HepG2 (cell line): ENCODE measurements at regions not wholly inside any gene's neighbourhood (a gene's known extent, or its start where the extent isn't known, plus 50 kb on each side); places are given as distances from the start of the nearest gene placed in this dataset.

Source experiments
- ATAC-seq: fragments of 200-7000 bp; cut with Tn5 transposase; 3 replicates; pipeline ENCODE4 v1.9.1; 2020; ENCODE audit warnings: mild to moderate bottlenecking, moderate library complexity
- BruUV-seq: library from RNA; stranded (reverse); fragments of 400-500 nt; replicated peaks from 2 replicates; lab custom pipeline; 2021; lab: Mats Ljungman, UMichigan
- CTCF ChIA-PET: fragments of 300-600 bp; formaldehyde crosslinking; extraction: SDS; loops from one replicate; lab custom pipeline; 2021; ENCODE audit warnings: low total read pairs, inconsistent platforms, low intra/inter-chr PET ratio; lab: Yijun Ruan, JAX
- POLR2A ChIA-PET: fragments of 350-600 bp; sonication (Branson Sonifier 250); formaldehyde crosslinking; loops from one replicate; lab custom pipeline; 2020; ENCODE audit warnings: antibody characterized with exemption, inconsistent platforms; lab: Yijun Ruan, JAX
- DNase-seq: peaks from one replicate; pipeline ENCODE4 v3.0.0-alpha.2; 2015; ENCODE audit warnings: low spot score
- FAIRE-seq: peaks from 3 replicates; lab custom pipeline; 2011; peaks lifted over from hg19 to GRCh38; lab: Jason Lieb, UNC
- H2AFZ ChIP-seq: one replicate; pipeline ENCODE4 v1.6.1; 2011; ENCODE audit warnings: low read length, inconsistent platforms
- H3K27ac ChIP-seq: fragments of 300-600 bp; 3 replicates; pipeline ENCODE4 v1.8.0; 2011; ENCODE audit warnings: mixed run types, mild to moderate bottlenecking, mixed read lengths, low read length, inconsistent platforms; ENCODE audit not compliant: insufficient read depth; ENCODE audit errors: extremely low read length
- H3K27me3 ChIP-seq, 2 experiments: fragments of 200-600 bp in 1 of 2; 2 replicates in 1 of 2; 3 replicates in 1 of 2; pipeline versions ENCODE4 v1.6.0 to v1.8.0; 2011; ENCODE audit warnings: low read length in 2 of 2, mild to moderate bottlenecking in 2 of 2, moderate library complexity in 2 of 2, inconsistent platforms in 1 of 2; ENCODE audit not compliant: insufficient read depth in 2 of 2, control insufficient read depth in 1 of 2
- H3K36me3 ChIP-seq, 2 experiments: fragments of 200-600 bp in 1 of 2; replicated peaks in 1 of 2; 2 replicates in 1 of 2; 3 replicates in 1 of 2; pipeline versions ENCODE4 v1.5.1 to v1.8.0; 2011; ENCODE audit warnings: low read length in 2 of 2, inconsistent platforms in 1 of 2; ENCODE audit not compliant: insufficient read depth in 2 of 2, control insufficient read depth in 1 of 2
- H3K4me1 ChIP-seq: 2 replicates; pipeline ENCODE4 v1.5.1; 2012; ENCODE audit warnings: low read length, inconsistent platforms; ENCODE audit not compliant: insufficient read depth
- H3K4me2 ChIP-seq: 2 replicates; pipeline ENCODE4 v1.6.0; 2011; ENCODE audit warnings: low read depth, low read length, inconsistent platforms
- H3K4me3 ChIP-seq, 3 experiments: fragments of 200-600 bp in 1 of 3; sonication (generic), shearing (Covaris generic) in 1 of 3; replicated peaks in 1 of 3; 2 replicates each; pipeline ENCODE4 v1.5.1; 2011 to 2016; ENCODE audit warnings: low read length in 3 of 3, inconsistent platforms in 2 of 3, low read depth in 2 of 3, mild to moderate bottlenecking in 2 of 3, control low read depth in 1 of 3, mixed read lengths in 1 of 3; ENCODE audit not compliant: insufficient read depth in 1 of 3
- H3K79me2 ChIP-seq: one replicate; pipeline ENCODE4 v1.6.1; 2011; ENCODE audit warnings: low read length, inconsistent platforms; ENCODE audit not compliant: insufficient read depth
- H3K9ac ChIP-seq: 2 replicates; pipeline ENCODE4 v1.6.0; 2011; ENCODE audit warnings: mild to moderate bottlenecking, low read depth, low read length, inconsistent platforms; ENCODE audit not compliant: insufficient read depth
- H3K9me3 ChIP-seq: 2 replicates; pipeline ENCODE4 v1.5.1; 2012; ENCODE audit warnings: mild to moderate bottlenecking, low read length
- H4K20me1 ChIP-seq: 2 replicates; pipeline ENCODE4 v1.6.0; 2011; ENCODE audit warnings: inconsistent platforms, mild to moderate bottlenecking, low read length, moderate library complexity; ENCODE audit not compliant: insufficient read depth
- ATM ChIP-seq: fragments of 450-650 bp; IDR thresholded peaks from 2 replicates; pipeline ENCODE4 v1.7.1; 2017; ENCODE audit warnings: mild to moderate bottlenecking, borderline replicate concordance
- BRCA1 ChIP-seq: sonication (generic); formaldehyde crosslinking; IDR thresholded peaks from 2 replicates; pipeline ENCODE4 v1.4.0; 2020; ENCODE audit warnings: missing genetic modification reagents
- HIC2 ChIP-seq: sonication (generic); formaldehyde crosslinking; IDR thresholded peaks from 2 replicates; pipeline ENCODE4 v1.9.0; 2022; ENCODE audit warnings: low read depth, missing genetic modification reagents
- MEF2D ChIP-seq: sonication (generic); formaldehyde crosslinking; IDR thresholded peaks from 2 replicates; pipeline ENCODE4 v1.5.1; 2020; ENCODE audit warnings: mild to moderate bottlenecking, missing genetic modification reagents
- NFE2L2 ChIP-seq: fragments of 150-350 bp; IDR thresholded peaks from 2 replicates; pipeline ENCODE4 v1.6.1; 2014; ENCODE audit warnings: low read length
- ZNF430 ChIP-seq: sonication (generic); formaldehyde crosslinking; IDR thresholded peaks from 2 replicates; pipeline ENCODE4 v1.9.0; 2021; ENCODE audit warnings: mild to moderate bottlenecking, missing genetic modification reagents
- ZNF451 ChIP-seq: sonication (generic); formaldehyde crosslinking; IDR thresholded peaks from 2 replicates; pipeline ENCODE4 v1.5.0; 2020; ENCODE audit warnings: mild to moderate bottlenecking, missing genetic modification reagents
- ZNF543 ChIP-seq: sonication (generic); formaldehyde crosslinking; IDR thresholded peaks from 2 replicates; pipeline ENCODE4 v1.4.0; 2020; ENCODE audit warnings: mild to moderate bottlenecking, missing genetic modification reagents
- ZNF558 ChIP-seq: sonication (generic); formaldehyde crosslinking; IDR thresholded peaks from 2 replicates; pipeline ENCODE4 v1.9.0; 2022; ENCODE audit warnings: mild to moderate bottlenecking, missing genetic modification reagents, borderline replicate concordance
- ZNF572 ChIP-seq: sonication (generic); formaldehyde crosslinking; IDR thresholded peaks from 2 replicates; pipeline ENCODE4 v1.5.1; 2020; ENCODE audit warnings: mild to moderate bottlenecking, missing genetic modification reagents
- WGBS: methylation state at CpG from one replicate; pipeline ENCODE4 v1.1.6; 2017; ENCODE audit warnings: low lambda C conversion rate; 5-methylcytosine and 5-hydroxymethylcytosine counted together
- in situ Hi-C: cut with HindIII; loops from 2 replicates; pipeline ENCODE4 v1.10.0; 2017; ENCODE audit warnings: low pct_unique_long_range_greater_than_20kb; ENCODE audit not compliant: extremely low pct_ligation_motif_present
- intact Hi-C: fragments of 100-400 bp; cut with micrococcal nuclease; formaldehyde crosslinking; loops from one replicate; pipeline ENCODE4 v1.10.0; 2022; ENCODE audit not compliant: unreplicated experiment
- TF ChIP-seq, protein P1 (sequence below): sonication (generic); formaldehyde crosslinking; IDR thresholded peaks from 2 replicates; pipeline ENCODE4 v1.9.0; 2021; ENCODE audit warnings: missing genetic modification reagents, borderline replicate concordance
- TF ChIP-seq, protein P2 (sequence below): sonication (generic); formaldehyde crosslinking; IDR thresholded peaks from 2 replicates; pipeline ENCODE4 v1.8.0; 2022; ENCODE audit warnings: mild to moderate bottlenecking, missing genetic modification reagents, moderate library complexity
- TF ChIP-seq, protein P3 (sequence below): sonication (generic); formaldehyde crosslinking; IDR thresholded peaks from 2 replicates; pipeline ENCODE4 v1.4.0; 2020; ENCODE audit warnings: missing genetic modification reagents

DNA sequence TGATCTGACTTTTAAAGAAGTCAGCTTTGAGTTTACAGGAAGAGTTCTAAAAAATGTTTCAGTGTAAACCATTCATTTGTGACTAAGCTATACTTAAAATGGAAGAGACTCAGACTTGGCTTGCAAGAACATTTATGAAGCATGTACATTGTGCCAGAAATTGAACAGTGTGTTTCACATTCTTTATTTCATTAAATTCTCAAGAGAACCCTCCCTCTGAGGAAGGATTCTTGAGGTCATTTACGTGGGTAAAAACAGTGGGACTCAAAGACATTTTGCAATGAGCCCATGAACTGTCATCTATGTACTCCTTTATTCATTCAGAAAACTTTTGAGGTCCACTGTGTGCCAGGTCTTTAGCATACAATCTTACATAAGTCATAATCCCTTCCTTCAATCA lies 143.6 kb upstream of the ZNF521 start (continued):
- TF ChIP-seq, protein P1, sequence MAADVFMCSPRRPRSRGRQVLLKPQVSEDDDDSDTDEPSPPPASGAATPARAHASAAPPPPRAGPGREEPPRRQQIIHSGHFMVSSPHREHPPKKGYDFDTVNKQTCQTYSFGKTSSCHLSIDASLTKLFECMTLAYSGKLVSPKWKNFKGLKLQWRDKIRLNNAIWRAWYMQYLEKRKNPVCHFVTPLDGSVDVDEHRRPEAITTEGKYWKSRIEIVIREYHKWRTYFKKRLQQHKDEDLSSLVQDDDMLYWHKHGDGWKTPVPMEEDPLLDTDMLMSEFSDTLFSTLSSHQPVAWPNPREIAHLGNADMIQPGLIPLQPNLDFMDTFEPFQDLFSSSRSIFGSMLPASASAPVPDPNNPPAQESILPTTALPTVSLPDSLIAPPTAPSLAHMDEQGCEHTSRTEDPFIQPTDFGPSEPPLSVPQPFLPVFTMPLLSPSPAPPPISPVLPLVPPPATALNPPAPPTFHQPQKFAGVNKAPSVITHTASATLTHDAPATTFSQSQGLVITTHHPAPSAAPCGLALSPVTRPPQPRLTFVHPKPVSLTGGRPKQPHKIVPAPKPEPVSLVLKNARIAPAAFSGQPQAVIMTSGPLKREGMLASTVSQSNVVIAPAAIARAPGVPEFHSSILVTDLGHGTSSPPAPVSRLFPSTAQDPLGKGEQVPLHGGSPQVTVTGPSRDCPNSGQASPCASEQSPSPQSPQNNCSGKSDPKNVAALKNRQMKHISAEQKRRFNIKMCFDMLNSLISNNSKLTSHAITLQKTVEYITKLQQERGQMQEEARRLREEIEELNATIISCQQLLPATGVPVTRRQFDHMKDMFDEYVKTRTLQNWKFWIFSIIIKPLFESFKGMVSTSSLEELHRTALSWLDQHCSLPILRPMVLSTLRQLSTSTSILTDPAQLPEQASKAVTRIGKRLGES = no peak
- TF ChIP-seq BRCA1 (CRISPR knock-in tag) = no peak
- TF ChIP-seq, protein P2, sequence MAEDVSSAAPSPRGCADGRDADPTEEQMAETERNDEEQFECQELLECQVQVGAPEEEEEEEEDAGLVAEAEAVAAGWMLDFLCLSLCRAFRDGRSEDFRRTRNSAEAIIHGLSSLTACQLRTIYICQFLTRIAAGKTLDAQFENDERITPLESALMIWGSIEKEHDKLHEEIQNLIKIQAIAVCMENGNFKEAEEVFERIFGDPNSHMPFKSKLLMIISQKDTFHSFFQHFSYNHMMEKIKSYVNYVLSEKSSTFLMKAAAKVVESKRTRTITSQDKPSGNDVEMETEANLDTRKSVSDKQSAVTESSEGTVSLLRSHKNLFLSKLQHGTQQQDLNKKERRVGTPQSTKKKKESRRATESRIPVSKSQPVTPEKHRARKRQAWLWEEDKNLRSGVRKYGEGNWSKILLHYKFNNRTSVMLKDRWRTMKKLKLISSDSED = no peak

DNA sequence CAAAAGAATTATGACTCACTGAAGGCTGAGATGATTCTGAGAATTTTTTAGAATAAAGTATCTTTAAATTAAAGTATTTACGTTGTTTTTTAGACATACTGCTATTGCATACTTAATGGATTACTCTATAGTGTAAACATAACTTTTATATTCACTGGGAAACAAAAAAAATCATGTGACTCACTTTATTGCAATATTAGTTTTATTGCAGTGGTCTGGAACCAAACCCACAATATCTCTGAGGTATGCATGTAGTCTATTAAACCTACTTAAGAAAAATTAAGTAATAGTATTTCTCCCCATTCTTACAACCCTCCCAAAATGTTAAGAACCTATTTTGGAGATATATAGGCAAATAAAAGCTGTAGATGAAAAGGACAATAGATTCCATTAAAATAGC lies 142.9 kb upstream of the ZNF521 start:
- Histone ChIP-seq H3K27me3 (0 out of 5 replicates have a peak, but pooled peaks cover 0 to 3% of the 10 kb centered on the region in 2 experiments), H3K36me3 (no peaks in the 10 kb centered on the region), H2AFZ (no peak overlapping the region), H3K9me3 (no peaks in the 10 kb centered on the region), H3K4me3 (no peak overlapping the region), H3K27ac (no peak overlapping the region), H3K9ac (no peak overlapping the region), H3K4me1 (no peaks in the 10 kb centered on the region), H3K4me2 (no peak overlapping the region), H4K20me1 (no peaks in the 10 kb centered on the region), H3K79me2 (no peaks in the 10 kb centered on the region)
- CTCF ChIA-PET = no interaction called here
- in situ Hi-C loops = no loop called here
- WGBS = 0% methylated on average over 1 of the region's 1 CpG
- no TSS peak for BruUV-seq
- TF ChIP-seq MEF2D (CRISPR knock-in tag) (no peak), ZNF558 (CRISPR knock-in tag) (no peak), ZNF430 (CRISPR knock-in tag) (no peak), NFE2L2 (no peak), ZNF451 (CRISPR knock-in tag) (no peak), ATM (no peak), HIC2 (CRISPR knock-in tag) (no peak), ZNF572 (CRISPR knock-in tag) (no peak), ZNF543 (no peak)
- TF ChIP-seq, protein P3, sequence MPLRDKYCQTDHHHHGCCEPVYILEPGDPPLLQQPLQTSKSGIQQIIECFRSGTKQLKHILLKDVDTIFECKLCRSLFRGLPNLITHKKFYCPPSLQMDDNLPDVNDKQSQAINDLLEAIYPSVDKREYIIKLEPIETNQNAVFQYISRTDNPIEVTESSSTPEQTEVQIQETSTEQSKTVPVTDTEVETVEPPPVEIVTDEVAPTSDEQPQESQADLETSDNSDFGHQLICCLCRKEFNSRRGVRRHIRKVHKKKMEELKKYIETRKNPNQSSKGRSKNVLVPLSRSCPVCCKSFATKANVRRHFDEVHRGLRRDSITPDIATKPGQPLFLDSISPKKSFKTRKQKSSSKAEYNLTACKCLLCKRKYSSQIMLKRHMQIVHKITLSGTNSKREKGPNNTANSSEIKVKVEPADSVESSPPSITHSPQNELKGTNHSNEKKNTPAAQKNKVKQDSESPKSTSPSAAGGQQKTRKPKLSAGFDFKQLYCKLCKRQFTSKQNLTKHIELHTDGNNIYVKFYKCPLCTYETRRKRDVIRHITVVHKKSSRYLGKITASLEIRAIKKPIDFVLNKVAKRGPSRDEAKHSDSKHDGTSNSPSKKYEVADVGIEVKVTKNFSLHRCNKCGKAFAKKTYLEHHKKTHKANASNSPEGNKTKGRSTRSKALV (CRISPR knock-in tag) = no peak
- no peak for DNase-seq
- no peak for ATAC-seq
- intact Hi-C loops = no loop called here
- no peak for FAIRE-seq
- POLR2A ChIA-PET = no interaction called here
